ENCODE measurements at regions not wholly inside any gene's neighbourhood (a gene's known extent, or its start where the extent isn't known, plus 50 kb on each side); places are given as distances from the start of the nearest gene placed in this dataset.

DNA sequence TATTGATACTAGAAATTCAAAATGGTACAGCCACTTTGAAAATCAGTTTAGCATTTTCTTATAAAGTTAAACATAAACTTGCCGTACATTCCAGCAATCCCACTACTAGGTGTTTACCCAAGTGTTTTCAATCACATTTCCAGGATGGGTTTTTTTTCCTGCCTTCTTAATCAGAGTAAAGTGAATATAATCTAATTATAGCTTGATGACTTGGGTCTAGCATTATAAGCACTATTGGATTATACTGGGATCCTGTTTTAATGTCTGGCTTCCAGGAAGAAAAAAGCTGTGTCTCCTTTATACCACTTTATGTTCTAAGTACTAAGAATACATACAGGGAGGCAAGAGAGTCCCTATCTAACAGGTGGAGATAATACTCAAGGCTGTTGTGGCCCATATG, 103.3 kb upstream of the KLHL13 start:
- no peak overlapping the region for H3K27ac ChIP-seq (replicated peaks)
- no peak for DNase-seq (ENCODE audit: low read depth in 1 of 2, low spot score in 1 of 2)
- no peaks in the 10 kb centered on the region for H3K27me3 ChIP-seq (ENCODE audit: insufficient read depth, poor library complexity, severe bottlenecking)
- no peak overlapping the region for H3K4me3 ChIP-seq (replicated peaks; ENCODE audit: insufficient read depth, low read length)
- no peak for TF ChIP-seq GABPA (IDR thresholded peaks at IDR 0.05; ENCODE audit: low read depth)
- no peak for TF ChIP-seq POLR2AphosphoS5 (IDR thresholded peaks at IDR 0.05; ENCODE audit: low read depth)
- no peak for TF ChIP-seq CTCF (IDR thresholded peaks at IDR 0.05; ENCODE audit: insufficient read depth, low read length)
- no peak for TF ChIP-seq SPI1 (IDR thresholded peaks at IDR 0.05; ENCODE audit: borderline replicate concordance, low read depth)
- TF ChIP-seq, protein P1, sequence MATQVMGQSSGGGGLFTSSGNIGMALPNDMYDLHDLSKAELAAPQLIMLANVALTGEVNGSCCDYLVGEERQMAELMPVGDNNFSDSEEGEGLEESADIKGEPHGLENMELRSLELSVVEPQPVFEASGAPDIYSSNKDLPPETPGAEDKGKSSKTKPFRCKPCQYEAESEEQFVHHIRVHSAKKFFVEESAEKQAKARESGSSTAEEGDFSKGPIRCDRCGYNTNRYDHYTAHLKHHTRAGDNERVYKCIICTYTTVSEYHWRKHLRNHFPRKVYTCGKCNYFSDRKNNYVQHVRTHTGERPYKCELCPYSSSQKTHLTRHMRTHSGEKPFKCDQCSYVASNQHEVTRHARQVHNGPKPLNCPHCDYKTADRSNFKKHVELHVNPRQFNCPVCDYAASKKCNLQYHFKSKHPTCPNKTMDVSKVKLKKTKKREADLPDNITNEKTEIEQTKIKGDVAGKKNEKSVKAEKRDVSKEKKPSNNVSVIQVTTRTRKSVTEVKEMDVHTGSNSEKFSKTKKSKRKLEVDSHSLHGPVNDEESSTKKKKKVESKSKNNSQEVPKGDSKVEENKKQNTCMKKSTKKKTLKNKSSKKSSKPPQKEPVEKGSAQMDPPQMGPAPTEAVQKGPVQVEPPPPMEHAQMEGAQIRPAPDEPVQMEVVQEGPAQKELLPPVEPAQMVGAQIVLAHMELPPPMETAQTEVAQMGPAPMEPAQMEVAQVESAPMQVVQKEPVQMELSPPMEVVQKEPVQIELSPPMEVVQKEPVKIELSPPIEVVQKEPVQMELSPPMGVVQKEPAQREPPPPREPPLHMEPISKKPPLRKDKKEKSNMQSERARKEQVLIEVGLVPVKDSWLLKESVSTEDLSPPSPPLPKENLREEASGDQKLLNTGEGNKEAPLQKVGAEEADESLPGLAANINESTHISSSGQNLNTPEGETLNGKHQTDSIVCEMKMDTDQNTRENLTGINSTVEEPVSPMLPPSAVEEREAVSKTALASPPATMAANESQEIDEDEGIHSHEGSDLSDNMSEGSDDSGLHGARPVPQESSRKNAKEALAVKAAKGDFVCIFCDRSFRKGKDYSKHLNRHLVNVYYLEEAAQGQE (IDR thresholded peaks at IDR 0.05; ENCODE audit: insufficient replicate concordance, low read depth), result no peak

GRCh38 chrX:118220509-118220908, 103.9 kb upstream of the KLHL13 start:
- Histone ChIP-seq H3K4me3 (replicated peaks; ENCODE audit: insufficient read depth, low read length) (no peak overlapping the region), H3K27me3 (ENCODE audit: insufficient read depth, poor library complexity, severe bottlenecking) (no peaks in the 10 kb centered on the region), H3K27ac (replicated peaks) (no peak overlapping the region)
- TF ChIP-seq, protein P1 (IDR thresholded peaks at IDR 0.05; ENCODE audit: insufficient replicate concordance, low read depth), result no peak
- TF ChIP-seq POLR2AphosphoS5 (IDR thresholded peaks at IDR 0.05; ENCODE audit: low read depth) (no peak), SPI1 (IDR thresholded peaks at IDR 0.05; ENCODE audit: borderline replicate concordance, low read depth) (no peak), GABPA (IDR thresholded peaks at IDR 0.05; ENCODE audit: low read depth) (no peak)
- no peak for DNase-seq (ENCODE audit: low read depth in 1 of 2, low spot score in 1 of 2)

DNA sequence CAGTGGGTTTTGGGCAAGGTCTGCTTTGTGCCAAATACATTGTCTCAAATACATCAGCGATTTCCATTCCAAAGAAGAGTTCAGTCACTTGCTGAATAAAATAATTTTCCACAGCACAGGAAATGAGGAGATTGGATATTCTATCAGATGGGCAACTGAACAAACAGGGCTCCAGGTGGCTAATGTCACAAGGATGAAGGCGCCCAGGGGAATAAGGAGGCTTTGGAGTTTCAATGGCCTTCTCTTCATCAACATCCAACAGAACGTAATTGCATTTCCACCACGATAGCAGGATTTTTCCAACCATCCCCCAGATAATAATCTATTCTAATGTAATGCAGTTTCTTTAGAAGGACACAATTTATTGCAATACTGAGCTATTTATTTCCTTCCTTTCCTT, 104.7 kb upstream of the KLHL13 start:
- no peak for DNase-seq (ENCODE audit: low read depth in 1 of 2, low spot score in 1 of 2)

DNA sequence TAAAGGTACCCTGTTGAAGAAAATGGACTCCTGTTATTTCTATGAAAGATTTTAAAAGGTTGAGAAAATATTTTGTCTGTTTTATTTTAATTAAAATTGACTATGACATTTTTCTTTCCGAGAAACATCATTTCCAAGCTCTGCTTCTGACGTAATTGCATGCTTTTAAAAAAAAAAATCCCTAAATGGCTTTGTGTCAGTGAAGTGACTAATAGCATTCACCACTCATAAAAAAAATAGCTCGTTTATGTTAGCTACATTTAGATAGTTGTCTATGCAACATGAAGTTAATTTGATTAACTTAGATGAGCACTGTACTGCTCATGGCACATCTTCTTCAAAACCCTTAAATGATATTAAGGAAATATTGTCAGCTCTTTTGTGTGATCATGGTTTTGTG, 105.1 kb upstream of the KLHL13 start:
- DNase-seq (ENCODE audit: low read depth in 1 of 2, low spot score in 1 of 2), result no peak
- Histone ChIP-seq H3K4me3 (replicated peaks; ENCODE audit: insufficient read depth, low read length) (no peak overlapping the region), H3K27me3 (ENCODE audit: insufficient read depth, poor library complexity, severe bottlenecking) (no peaks in the 10 kb centered on the region), H3K27ac (replicated peaks) (no peak overlapping the region)
- TF ChIP-seq, protein P1 (IDR thresholded peaks at IDR 0.05; ENCODE audit: insufficient replicate concordance, low read depth), result no peak
- TF ChIP-seq CTCF (IDR thresholded peaks at IDR 0.05; ENCODE audit: insufficient read depth, low read length) (no peak), POLR2AphosphoS5 (IDR thresholded peaks at IDR 0.05; ENCODE audit: low read depth) (no peak), GABPA (IDR thresholded peaks at IDR 0.05; ENCODE audit: low read depth) (no peak), SPI1 (IDR thresholded peaks at IDR 0.05; ENCODE audit: borderline replicate concordance, low read depth) (no peak)

More for the DNA sequence above, 104.7 kb upstream of the KLHL13 start:
- no peak overlapping the region for H3K4me3 ChIP-seq (replicated peaks; ENCODE audit: insufficient read depth, low read length)
- H3K27me3 ChIP-seq (ENCODE audit: insufficient read depth, poor library complexity, severe bottlenecking), result no peaks in the 10 kb centered on the region
- no peak for TF ChIP-seq GABPA (IDR thresholded peaks at IDR 0.05; ENCODE audit: low read depth)
- TF ChIP-seq POLR2AphosphoS5 (IDR thresholded peaks at IDR 0.05; ENCODE audit: low read depth), result no peak
- no peak overlapping the region for H3K27ac ChIP-seq (replicated peaks)
